CD4-positive, alpha-beta T cell treated with Interleukin-12 subunit alpha and Interleukin-12 subunit beta, for 1 hour (primary cell): ENCODE measurements at regions not wholly inside any gene's neighbourhood (a gene's known extent, or its start where the extent isn't known, plus 50 kb on each side); places are given as distances from the start of the nearest gene placed in this dataset.
"Not testable (repeated sequence)": the region's sequence is repeated elsewhere in the genome, so short reads cannot be mapped to it uniquely, and the experiment has no call there.

Experiments used
- DNase-seq: peaks from one replicate; pipeline ENCODE4 v3.0.0-alpha.2; 2020

DNA sequence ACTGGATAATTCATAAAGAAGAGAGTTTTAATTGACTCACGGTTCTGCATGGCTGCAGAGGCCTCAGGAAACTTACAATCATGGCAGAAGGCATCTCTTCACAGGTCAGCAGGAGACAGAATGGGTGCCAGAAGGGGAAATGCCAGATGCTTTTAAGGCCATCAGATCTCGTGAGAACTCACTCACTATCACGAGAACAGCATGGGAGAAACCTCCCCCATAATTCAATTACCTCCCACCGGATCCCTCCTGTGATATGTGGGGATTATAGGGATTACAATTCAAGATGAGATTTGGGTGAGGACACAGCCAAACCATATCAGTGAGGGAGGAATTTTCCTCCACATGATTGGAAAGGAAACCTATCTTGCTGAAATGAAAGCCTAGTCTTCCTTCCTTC is 108.1 kb upstream of the TMEM132E start:
- not testable (repeated sequence) for DNase-seq

DNA sequence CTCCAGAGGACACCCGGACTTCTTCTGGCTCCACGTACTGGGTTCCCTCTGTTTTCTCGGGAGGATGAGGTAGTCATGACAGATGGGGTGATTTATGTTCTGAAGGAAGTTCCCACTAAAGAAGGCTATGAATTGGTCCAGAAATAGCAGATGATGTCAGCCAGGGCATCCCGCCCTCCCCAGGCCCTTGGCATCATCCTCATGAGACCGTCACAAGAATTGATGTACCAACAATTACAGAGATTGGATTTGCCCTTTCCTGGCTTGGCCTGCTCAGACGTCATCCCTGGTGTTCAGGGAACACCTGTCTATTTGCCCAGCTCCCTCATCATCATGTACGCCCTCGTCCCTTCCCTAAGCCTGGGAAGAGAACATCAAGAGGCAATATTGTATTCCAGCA is 102.8 kb upstream of the CCL1 start:
- DNase-seq, result no peak

DNA sequence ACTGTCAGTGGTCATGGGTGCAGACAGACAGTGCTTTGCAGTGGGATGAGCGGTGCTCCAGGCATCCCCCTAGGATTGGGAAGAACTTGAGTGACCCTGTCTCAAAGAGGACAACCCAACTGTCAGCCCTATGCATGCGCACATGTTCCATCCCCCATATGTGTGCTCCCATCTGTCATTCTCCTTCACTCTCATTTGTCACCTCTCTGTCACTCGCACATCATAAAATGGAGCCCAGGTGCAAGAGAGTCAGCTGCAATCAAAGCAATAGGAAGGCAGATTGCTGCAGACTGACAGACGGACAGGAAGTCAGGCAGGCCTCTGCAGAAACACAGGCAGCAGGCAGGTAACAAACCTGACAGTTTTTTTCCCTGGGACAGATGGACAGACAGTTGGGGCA is 101.8 kb upstream of the CCL1 start:
- no peak for DNase-seq

DNA sequence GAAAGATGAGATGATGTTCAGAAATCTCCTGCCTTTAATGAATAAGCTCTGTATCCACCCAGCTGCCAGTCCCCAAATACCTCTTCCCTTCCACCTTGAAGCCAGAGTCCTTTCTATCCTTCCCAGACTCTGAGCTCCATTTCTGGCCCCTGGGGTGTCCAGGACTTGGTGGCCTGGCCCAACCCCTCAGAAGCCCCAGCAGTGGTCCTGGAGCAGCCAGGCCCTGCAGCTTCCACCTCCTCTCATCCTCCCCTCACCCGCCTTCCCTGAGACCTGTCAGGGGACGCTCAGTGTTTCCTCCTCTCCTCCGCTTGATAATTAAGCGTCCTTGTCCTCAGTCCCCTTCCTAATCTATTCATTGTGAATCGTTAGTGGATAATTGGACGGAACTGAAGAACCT is 95.2 kb upstream of the CCL1 start:
- no peak for DNase-seq

DNA sequence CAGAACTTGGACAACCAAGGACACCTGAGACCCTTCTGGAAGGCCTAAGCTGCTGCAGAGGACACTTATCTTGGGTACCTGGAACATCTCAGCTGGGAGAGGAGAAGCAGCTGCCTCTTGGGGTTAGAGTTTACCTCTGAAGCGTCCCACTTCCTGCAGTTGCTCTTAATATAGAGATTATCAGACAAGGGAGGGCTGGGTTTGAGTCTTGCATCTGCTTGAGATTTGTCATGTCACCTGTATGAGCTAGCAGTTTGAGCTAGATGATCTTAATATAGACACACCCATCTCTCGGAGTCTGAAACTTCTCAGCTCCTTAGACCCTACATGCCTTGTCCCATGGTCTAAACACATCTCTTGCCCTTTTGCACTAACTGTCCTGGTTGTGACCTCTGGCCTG is 93.1 kb upstream of the CCL1 start:
- no peak for DNase-seq

DNA sequence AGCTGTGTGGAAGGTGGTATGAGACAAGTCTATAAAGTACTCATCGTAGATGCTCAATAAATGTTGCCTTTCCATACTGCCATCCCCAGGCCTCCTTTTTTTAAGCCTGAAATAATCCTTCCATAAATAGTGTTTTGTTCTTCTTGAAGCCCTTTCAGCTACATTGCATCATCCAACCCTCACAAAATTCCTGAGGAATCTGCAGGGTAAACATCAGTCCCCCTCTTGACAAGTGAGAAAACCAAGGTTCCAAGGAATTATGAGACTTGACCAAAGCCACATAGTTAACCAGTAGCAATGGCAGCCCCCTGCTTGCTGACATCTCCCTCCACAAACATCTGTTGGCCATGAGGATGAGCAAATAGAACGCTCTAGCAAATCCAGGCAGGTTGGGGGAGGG is 89.7 kb upstream of the CCL1 start:
- no peak for DNase-seq

DNA sequence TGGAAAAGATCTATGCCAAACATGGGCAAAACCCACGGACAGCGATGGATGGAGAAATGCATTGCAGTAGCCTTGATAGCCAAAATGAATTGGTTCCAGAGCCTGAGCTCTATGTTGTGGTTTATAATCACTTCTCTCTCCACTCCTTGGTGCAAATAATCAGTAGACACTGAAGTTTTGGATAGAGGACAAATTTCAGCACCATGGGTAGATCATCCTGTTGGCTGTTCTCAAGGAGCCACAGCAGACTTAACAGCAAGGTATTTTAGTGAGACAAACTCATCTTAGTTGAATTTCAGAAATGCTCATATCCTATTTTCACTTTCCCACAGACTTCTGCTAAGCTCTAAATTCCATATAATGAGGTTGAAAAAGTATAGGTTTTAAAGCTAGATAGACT is 88.3 kb upstream of the CCL1 start:
- DNase-seq, result no peak

DNA sequence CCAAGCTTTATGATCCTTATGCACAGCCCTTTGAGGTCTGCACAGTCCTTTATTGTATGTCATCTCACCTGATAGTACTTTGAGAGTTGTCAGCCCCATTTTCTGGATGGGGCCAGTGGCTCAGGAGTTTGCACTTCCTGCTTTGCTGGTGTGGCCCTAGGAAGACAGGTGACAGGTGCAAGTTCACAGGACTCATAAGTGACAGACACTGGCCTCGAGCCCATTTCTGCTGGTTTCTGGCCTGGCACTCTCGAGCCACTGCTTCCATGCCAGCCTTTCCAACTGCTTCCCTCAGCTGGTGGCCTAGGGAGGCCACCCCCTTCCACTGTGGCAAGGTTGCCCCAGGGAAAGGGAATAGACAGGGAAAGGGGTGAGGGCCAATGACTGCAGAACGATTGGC is 84.4 kb upstream of the CCL1 start:
- DNase-seq, result no peak

DNA sequence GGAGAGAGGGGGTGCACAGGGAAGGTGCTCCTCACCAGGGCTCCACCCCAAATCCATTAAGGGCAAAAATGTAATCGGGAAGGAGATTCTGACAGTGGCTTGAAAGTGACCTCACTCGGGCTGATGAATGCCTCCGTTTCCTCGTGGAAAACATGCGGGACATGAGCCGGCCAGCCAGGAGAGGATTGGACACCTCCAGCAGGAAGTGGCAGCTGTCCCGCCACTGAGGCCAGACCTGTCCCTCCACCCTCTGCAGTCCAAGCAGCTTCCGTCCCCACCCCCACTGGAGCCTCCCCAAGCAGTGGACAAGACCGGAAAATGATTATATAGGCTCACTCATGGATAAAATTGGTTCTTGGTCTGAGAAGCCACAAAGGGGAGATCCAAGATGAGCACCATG is 82.1 kb upstream of the CCL1 start:
- no peak for DNase-seq

DNA sequence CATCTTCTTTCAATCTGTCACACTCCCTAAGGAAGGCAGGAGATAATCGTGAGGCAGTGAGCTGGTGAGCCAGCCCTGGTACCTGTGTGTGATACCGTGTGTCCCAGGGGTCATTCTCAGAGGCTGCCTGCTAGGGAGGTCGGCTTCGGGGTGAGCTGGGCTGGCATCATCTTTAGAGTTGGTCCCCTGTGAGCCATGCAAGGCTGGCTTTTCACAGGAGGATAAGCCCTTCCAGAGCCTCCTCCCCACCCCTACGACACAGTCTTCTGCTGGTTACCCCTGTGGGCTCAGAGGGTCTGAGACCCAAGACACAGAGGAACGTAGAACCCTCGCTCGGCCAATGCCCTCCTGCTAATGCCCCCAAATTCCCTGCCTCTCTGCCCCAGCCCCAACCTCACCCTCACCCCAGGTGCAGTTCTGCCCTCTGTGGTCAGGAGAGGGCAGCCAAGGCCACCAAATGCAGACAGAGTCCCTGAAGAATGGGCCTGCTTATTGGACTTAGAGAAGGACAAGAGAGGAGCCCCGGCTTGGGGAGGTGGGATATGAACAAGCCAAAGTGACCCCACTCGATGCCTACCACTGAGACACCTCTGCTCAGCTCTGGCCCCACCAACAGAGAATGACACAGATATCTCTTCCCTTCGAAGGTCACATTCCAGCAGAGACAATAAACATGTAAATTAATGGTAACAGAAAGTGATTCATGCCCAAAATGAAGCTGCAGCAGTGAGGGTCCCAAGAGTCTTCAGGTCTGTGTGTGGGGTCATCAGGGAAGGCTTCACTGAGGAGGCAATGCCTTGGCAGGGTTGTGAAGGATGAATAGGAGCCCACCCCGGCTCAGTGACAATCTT is 80.8 kb upstream of the CCL1 start:
- DNase-seq, result no peak

DNA sequence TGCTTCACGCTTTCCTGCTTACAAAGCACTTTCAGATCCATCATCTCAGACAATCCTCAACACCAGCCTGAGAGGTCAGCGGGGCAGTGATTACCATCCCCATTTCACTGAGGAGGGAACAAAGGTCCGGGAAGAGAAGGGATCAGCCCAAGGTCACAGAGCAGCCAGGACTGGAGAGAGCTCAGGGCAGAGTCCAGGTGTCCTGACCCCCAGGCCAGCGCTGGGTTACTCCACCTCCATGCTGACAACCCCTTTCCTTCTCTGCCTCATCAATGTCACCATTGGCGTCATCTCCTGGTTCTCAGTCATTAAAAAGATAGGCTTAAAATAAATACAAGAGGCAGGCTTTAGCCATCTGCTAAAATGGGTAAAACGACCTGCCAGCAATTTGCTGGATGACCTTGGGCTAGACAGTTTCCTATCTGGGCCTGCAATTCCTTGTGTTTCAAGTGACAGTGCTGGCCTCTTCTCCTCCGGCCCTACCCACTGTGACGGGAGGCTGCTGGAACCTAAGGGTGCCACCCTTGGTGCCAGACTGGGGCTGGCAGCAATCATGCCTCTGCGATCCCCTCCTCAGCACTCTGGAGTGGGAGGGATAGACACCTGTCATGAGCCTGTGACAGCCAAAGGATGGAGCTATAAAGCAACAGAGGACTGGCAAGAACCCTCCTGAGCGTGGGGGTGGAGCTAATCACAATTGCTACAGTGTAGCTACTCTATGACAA is 79.5 kb upstream of the CCL1 start:
- DNase-seq, result no peak

DNA sequence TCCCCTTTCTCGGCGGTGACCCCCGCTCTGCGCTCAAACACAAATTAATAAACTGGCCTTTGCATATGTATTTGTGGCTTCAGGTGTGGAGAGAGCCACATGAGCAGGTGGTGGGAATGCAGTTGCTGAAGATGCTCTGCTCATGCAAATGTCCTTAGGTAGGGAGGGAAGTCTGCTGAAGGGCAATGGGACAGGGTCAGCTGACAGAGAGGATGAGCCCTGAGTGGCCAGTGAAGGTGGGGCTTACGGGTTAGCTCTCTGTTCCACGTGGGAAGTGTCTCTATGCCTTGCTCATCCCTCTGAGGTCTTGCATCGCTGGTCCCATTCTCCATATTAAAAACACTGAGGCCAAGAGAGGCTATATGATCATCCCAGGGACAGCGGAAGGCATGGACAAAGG is 74.2 kb upstream of the CCL1 start:
- no peak for DNase-seq

DNA sequence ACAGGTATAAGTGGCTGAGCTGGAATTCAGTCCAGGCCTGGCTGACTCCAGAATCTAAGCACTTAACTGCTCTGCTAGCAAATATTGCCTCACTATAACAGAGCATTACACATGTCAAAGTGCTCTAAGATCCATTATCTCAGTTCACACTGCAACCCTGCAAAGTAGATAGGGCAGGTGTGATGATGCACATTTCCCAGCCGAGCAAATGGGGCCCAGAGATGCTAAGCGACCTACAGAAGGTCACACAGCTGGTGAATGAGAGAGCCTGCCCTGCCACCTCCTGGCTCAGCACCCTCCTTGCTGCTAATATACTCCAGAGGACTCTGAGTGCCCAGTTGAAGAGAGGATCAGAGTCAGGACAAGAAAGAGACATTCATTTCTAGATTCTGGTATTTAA is 73.6 kb upstream of the CCL1 start:
- DNase-seq, result no peak

DNA sequence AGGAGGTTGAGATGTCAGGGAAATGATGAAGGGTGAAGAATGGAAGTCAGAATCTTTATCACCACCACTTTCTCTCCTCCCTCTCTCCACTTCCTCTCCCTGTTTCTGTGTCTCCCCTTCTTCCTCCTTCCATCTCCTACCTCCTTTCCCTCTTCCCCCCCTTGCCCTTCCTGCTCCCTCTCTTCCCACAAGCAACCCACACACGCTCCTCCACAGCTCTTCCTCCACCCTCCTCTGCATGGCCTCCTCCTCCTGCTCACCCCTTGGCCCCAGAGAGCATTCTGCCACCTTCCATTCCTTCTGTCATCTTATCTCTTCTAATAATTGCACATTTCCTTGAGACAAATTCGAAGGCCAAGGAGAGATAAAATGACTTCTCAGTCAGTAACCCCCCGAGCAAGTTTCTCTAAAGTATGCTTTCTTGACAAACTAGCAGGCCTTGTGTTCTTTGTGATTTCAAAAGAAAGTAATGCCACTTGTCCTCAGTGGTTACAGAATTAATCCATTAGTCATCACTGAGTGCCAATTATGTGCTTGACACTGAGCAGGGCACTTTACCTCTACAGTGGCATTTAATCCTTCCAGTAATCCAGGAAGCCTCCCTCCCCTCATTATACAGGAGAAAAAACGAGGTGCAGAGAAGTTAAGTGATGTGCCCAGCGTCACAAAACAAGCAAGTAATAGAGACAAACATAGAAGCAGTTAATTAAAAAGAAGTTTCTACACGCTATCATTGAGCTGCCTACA is 72.3 kb upstream of the CCL1 start:
- DNase-seq, result no peak

DNA sequence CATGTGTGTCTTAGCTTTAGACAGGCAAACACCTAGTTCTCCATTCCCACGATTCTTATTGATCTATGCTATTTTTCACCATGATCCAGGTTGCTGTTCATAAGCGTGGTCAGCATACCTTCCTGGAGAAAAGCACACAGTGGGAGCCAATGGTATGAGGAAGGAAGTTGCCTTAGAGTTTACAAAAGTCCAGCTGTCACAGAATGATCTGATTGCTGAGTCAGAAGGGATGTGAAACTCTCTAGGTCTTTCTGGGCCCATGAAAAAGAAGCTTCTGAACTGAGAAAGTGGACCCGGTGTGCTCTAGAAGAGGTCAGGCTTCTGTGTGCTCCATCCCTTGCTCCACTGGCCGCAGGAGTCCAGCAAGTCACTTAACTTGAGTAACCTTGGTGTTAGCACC is 71.0 kb upstream of the CCL1 start:
- DNase-seq, result no peak

DNA sequence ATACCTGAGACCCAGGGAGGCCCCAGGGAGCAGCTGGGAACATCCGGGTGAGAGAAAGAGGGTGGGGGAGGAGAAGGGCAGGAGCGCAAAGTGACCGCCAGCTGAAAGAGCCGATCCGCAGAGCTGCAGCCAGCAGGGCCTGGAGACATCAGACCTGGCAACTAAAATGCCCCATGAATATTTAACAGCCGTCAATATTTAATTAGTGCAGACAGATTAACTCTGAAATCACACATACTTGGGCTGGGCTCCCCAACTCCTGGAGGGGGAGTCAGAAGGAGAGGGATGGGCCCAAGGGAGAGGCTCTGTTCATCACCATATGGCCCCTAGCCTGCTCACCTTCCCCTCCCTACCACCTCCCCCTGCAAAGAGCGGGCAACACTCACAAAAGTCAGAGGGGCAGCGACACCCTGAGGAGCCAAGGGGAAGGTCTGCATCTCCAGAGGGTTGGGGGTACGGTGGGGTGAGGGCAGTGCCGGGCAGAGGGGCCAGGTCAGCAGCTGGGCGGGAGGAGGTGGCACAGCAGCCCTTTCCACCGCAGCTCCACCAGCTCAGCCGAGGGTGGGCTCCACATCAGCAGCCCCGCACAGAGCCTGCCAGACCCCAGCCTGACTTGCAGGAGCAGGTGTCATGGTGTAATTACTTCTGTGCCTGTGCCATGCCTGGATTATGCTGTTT is 61.9 kb upstream of the CCL1 start:
- DNase-seq, result no peak

DNA sequence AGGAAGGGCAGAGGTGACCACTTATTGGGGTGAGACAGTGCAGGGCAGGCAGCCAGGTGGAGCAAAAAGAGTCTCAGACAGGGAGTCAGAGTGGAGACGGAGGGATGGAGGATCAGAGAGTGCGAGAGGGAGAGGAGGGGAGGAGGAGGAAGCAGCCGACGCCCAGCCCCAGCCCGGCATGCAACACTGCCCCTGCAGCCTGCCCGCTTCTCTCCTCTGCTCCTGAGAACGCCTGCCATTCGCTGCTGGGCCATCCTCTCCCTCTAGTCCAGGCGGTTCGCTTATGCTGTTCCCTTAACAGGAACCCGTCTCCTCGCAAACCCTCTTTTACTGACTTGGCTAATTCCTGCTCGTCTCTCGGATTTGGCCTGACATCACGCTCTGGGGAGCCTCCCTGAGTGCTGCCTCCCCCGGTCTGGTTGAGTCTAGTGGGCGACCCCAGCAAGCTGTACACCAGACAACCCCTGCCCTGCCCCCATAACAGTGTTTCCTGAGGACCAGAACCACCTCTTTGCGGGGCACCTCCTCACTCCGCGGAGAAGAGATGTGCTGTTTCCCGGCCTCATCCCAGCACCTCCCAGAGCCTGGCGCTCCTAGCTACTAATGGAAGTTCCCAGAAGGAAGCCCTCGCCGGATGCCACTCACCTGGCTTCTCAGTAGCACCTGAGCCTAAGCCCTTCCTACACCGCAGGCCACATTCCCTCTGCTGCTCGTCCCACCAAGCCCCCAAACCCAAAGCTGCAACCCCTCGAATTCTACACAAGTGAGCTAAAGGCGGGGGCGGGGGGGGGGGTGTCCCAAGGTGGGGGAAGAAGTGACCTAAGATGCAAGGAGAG is 61.2 kb upstream of the CCL1 start:
- no peak for DNase-seq

DNA sequence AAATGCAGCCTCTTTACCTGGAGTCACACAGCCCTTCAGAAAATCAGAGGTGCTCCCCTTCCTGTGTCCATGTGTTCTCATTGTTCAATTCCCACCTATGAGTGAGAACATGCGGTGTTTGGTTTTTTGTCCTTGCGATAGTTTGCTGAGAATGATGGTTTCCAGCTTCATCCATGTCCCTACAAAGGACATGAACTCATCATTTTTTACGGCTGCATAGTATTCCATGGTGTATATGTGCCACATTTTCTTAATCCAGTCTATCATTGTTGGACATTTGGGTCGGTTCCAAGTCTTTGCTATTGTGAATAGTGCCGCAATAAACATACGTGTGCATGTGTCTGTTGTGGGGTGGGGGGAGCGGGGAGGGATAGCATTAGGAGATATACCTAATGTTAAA is 60.3 kb upstream of the CCL1 start:
- not testable (repeated sequence) for DNase-seq

DNA sequence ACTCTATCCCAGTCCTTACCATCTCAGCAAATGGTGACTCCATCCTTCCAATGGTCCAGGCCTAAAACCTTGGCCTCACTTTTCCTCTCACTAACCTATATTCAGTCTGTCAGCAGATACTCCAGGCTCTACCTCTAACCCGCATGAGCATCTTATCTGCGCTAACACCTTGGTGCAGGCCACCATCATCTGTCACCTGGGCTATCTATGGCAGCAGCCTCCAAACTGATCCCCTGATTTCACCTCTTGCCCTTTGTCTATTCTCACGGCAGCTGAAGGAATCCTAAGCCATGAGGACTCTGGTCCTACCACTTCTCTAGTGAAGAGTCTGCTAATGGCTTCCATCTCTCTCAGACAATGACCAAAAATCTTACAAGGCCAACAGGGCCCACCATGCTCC is 57.9 kb upstream of the CCL1 start:
- no peak for DNase-seq

DNA sequence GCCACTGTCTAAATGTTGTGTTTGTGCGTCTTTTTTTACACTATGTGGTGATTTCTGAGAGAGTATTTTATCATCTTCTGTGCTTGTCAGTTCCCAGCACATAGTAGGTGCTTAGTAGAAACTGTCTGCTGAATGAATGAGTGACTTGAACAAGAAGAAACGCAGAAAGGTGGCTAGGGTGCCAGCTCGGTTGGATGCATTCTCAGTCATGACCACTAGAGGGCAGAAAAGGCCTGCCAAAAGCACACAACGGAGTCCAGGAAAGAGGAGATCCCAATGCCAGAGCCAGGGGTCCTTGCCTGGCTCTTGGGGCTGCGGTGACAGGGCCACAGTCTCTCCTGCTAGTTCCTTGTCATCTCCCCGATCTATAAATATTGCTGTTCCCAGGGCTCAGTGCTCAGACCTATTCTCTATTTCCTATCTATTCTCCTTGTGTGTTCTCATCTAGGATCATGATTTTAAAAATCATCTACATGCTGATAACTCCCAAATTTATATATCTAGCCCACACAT is 57.3 kb upstream of the CCL1 start:
- DNase-seq, result peak; percentile 69

DNA sequence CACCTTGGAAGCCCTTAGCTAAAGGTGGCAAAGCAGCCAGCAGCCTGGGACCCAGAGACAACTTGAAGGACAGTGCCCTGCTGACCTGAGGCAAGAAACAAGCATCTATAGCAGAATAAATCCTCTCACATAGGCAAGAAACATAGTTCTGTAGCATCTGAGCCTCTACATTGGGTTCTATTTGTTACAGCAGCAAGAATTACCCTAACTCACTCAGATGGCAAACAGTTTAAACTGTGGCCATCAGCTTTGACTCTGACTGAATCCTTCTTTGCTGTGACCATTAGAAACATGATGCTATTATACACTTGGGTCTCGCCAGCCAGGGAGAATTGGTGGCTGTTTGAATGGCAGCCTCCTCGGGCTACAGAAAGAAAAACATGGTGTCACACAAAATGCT is 53.1 kb upstream of the CCL1 start:
- no peak for DNase-seq

DNA sequence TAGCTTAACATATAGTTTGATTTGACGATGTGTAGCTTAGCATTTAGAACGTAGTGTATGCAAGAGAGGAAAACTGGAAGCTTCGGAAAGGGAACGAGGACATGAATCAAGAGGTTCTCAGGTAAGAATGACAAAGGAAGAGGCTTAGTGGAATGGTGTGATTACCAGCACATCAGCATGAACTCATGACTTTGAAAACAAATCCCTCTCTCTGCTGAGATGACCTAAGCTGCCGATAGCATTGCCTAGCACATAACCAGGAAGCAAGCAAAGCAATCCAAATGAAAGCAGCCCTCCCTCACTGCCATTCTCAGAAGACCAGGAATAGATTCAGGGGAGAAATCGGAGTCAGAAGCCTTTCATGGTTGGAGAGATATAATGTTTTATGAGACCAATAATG is 51.3 kb upstream of the CCL1 start:
- DNase-seq, result no peak
